ENCODE measurements at regions not wholly inside any gene's neighbourhood (a gene's known extent, or its start where the extent isn't known, plus 50 kb on each side); places are given as distances from the start of the nearest gene placed in this dataset.

DNA sequence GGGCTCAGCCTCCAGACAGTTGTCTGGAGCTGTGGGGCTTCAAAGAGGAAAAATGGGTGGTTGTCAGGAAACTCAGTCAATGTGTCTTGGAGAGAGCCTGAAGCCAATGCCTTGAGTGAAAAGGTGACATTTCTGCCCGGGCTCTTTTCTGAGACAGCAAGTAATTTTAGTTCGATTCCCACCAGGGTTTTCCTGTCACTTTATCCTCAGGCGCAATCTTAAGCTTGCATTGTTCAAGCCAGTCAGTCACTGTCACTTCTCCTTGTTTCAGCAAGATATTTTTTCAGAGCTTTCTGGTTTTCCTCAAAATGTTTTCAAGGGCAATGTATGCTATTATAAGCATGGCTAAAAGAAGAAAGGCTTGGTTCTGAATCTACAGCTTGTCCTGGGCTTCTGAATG, 404.7 kb upstream of the SEL1L start:
- TF ChIP-seq GABPA (IDR thresholded peaks at IDR 0.05; ENCODE audit: low read depth) (no peak), POLR2AphosphoS5 (IDR thresholded peaks at IDR 0.05; ENCODE audit: low read depth) (no peak), SPI1 (IDR thresholded peaks at IDR 0.05; ENCODE audit: borderline replicate concordance, low read depth) (no peak)
- TF ChIP-seq, protein P1, sequence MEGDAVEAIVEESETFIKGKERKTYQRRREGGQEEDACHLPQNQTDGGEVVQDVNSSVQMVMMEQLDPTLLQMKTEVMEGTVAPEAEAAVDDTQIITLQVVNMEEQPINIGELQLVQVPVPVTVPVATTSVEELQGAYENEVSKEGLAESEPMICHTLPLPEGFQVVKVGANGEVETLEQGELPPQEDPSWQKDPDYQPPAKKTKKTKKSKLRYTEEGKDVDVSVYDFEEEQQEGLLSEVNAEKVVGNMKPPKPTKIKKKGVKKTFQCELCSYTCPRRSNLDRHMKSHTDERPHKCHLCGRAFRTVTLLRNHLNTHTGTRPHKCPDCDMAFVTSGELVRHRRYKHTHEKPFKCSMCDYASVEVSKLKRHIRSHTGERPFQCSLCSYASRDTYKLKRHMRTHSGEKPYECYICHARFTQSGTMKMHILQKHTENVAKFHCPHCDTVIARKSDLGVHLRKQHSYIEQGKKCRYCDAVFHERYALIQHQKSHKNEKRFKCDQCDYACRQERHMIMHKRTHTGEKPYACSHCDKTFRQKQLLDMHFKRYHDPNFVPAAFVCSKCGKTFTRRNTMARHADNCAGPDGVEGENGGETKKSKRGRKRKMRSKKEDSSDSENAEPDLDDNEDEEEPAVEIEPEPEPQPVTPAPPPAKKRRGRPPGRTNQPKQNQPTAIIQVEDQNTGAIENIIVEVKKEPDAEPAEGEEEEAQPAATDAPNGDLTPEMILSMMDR (IDR thresholded peaks at IDR 0.05; ENCODE audit: insufficient read depth, low read length): no peak
- TF ChIP-seq, protein P2, sequence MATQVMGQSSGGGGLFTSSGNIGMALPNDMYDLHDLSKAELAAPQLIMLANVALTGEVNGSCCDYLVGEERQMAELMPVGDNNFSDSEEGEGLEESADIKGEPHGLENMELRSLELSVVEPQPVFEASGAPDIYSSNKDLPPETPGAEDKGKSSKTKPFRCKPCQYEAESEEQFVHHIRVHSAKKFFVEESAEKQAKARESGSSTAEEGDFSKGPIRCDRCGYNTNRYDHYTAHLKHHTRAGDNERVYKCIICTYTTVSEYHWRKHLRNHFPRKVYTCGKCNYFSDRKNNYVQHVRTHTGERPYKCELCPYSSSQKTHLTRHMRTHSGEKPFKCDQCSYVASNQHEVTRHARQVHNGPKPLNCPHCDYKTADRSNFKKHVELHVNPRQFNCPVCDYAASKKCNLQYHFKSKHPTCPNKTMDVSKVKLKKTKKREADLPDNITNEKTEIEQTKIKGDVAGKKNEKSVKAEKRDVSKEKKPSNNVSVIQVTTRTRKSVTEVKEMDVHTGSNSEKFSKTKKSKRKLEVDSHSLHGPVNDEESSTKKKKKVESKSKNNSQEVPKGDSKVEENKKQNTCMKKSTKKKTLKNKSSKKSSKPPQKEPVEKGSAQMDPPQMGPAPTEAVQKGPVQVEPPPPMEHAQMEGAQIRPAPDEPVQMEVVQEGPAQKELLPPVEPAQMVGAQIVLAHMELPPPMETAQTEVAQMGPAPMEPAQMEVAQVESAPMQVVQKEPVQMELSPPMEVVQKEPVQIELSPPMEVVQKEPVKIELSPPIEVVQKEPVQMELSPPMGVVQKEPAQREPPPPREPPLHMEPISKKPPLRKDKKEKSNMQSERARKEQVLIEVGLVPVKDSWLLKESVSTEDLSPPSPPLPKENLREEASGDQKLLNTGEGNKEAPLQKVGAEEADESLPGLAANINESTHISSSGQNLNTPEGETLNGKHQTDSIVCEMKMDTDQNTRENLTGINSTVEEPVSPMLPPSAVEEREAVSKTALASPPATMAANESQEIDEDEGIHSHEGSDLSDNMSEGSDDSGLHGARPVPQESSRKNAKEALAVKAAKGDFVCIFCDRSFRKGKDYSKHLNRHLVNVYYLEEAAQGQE (IDR thresholded peaks at IDR 0.05; ENCODE audit: insufficient replicate concordance, low read depth): no peak
- Histone ChIP-seq H3K27ac (replicated peaks) (no peak overlapping the region), H3K4me3 (replicated peaks; ENCODE audit: insufficient read depth, low read length) (no peak overlapping the region), H3K27me3 (ENCODE audit: insufficient read depth, poor library complexity, severe bottlenecking) (no peaks in the 10 kb centered on the region)
- no peak for DNase-seq (ENCODE audit: low read depth in 1 of 2, low spot score in 1 of 2)

DNA sequence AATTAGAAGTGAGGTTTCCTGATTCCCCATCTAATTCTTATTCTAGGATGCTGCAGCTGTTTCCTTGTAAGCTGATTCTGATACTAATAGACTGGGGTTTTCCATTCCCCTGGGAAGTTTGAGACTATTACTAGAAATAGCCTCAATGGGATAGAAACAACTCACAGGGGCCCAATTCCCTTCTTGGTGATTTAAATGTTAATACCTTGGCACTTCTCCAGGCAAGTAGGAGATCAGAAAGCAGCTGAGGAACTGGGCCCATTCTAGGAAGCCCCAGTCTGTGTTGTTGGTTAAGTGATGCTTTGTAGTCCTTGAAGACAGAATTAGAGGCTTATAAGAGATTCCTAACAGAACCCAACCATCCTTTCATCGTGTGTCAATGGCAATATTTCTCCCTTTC, 407.0 kb upstream of the SEL1L start:
- DNase-seq (ENCODE audit: low read depth in 1 of 2, low spot score in 1 of 2): no peak
- Histone ChIP-seq H3K4me3 (replicated peaks; ENCODE audit: insufficient read depth, low read length) (no peak overlapping the region), H3K27ac (replicated peaks) (no peak overlapping the region), H3K27me3 (ENCODE audit: insufficient read depth, poor library complexity, severe bottlenecking) (no peaks in the 10 kb centered on the region)
- no peak for TF ChIP-seq GABPA (IDR thresholded peaks at IDR 0.05; ENCODE audit: low read depth)
- no peak for TF ChIP-seq POLR2AphosphoS5 (IDR thresholded peaks at IDR 0.05; ENCODE audit: low read depth)
- TF ChIP-seq SPI1 (IDR thresholded peaks at IDR 0.05; ENCODE audit: borderline replicate concordance, low read depth): no peak
- TF ChIP-seq, protein P1 (IDR thresholded peaks at IDR 0.05; ENCODE audit: insufficient read depth, low read length): no peak

DNA sequence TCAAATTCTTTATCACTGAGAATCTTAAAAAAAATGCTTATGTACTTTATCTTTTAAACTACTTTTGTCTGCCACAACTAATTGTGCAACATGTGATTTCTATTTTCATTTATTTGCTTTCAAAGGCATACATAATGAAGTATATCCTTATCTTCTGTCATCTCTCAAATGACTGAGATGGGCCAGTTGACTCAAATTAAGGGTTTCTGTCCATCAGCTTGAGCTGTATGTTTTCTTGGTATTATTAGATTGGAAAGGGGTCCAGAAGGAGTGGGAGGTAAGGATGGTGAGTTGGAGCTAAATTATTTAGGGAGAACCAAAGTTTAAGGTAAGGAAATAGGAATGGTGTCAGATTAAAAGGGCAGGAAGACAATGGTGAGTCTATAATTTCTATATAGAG, 408.4 kb upstream of the SEL1L start:
- no peaks in the 10 kb centered on the region for H3K27me3 ChIP-seq (ENCODE audit: insufficient read depth, poor library complexity, severe bottlenecking)
- no peak overlapping the region for H3K4me3 ChIP-seq (replicated peaks; ENCODE audit: insufficient read depth, low read length)
- no peak for DNase-seq (ENCODE audit: low read depth in 1 of 2, low spot score in 1 of 2)
- H3K27ac ChIP-seq (replicated peaks): no peak overlapping the region
- no peak for TF ChIP-seq GABPA (IDR thresholded peaks at IDR 0.05; ENCODE audit: low read depth)
- TF ChIP-seq, protein P1 (IDR thresholded peaks at IDR 0.05; ENCODE audit: insufficient read depth, low read length): no peak
- TF ChIP-seq POLR2AphosphoS5 (IDR thresholded peaks at IDR 0.05; ENCODE audit: low read depth): no peak
- TF ChIP-seq, protein P2 (IDR thresholded peaks at IDR 0.05; ENCODE audit: insufficient replicate concordance, low read depth): no peak
- no peak for TF ChIP-seq SPI1 (IDR thresholded peaks at IDR 0.05; ENCODE audit: borderline replicate concordance, low read depth)

DNA sequence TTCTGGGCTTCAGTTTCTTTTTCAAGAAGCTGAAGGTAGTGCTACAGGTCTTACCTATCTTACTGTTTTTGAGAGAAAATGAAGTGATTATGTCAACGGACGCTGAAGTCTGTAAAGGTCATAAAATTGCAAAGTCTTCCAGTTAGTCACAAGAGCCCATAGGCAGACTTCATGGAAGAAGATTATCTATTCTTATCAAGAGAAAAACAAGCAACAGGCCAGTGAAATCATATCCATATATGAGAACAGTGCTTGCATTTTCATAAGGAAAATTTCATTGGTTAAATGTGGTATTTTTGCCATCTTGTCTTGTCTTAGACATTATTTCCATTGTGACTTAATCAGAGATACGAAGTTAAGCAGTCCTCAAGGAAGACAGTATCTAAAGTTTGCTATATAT, 412.7 kb upstream of the SEL1L start:
- TF ChIP-seq POLR2AphosphoS5 (IDR thresholded peaks at IDR 0.05; ENCODE audit: low read depth) (no peak), GABPA (IDR thresholded peaks at IDR 0.05; ENCODE audit: low read depth) (no peak), SPI1 (IDR thresholded peaks at IDR 0.05; ENCODE audit: borderline replicate concordance, low read depth) (no peak)
- TF ChIP-seq, protein P1 (IDR thresholded peaks at IDR 0.05; ENCODE audit: insufficient read depth, low read length): no peak
- TF ChIP-seq, protein P2 (IDR thresholded peaks at IDR 0.05; ENCODE audit: insufficient replicate concordance, low read depth): no peak
- no peak for DNase-seq (ENCODE audit: low read depth in 1 of 2, low spot score in 1 of 2)
- no peaks in the 10 kb centered on the region for H3K27me3 ChIP-seq (ENCODE audit: insufficient read depth, poor library complexity, severe bottlenecking)
- no peak overlapping the region for H3K4me3 ChIP-seq (replicated peaks; ENCODE audit: insufficient read depth, low read length)
- no peak overlapping the region for H3K27ac ChIP-seq (replicated peaks)
